Activated B cell treated with CpG ODN at 0.5 μM for 24 hours (primary cell): ENCODE measurements at regions not wholly inside any gene's neighbourhood (a gene's known extent, or its start where the extent isn't known, plus 50 kb on each side); places are given as distances from the start of the nearest gene placed in this dataset.

ENCODE experiments used
- ATAC-seq: fragments of 200-7000 bp; cut with Tn5 transposase; one replicate; pipeline ENCODE4 v1.10.0; 2021; ENCODE audit warnings: low read depth, mild to moderate bottlenecking, moderate library complexity
- CTCF ChIA-PET: fragments of 350-600 bp; sonication (Branson Sonifier 250); formaldehyde crosslinking; loops from one replicate; lab custom pipeline; 2021; ENCODE audit warnings: antibody characterized with exemption; lab: Charles Lee
- POLR2A ChIA-PET: fragments of 350-600 bp; sonication (Branson Sonifier 250); formaldehyde crosslinking; loops from one replicate; lab custom pipeline; 2021; ENCODE audit warnings: antibody characterized with exemption; lab: Charles Lee
- DNase-seq: peaks from one replicate; pipeline ENCODE4 v3.0.0; 2022
- H3K27ac Mint-ChIP-seq: one replicate; pipeline ENCODE4 v1.8.0; 2020; ENCODE audit warnings: mixed read lengths
- H3K27me3 Mint-ChIP-seq: one replicate; pipeline ENCODE4 v1.8.0; 2021; ENCODE audit warnings: mixed read lengths
- H3K36me3 Mint-ChIP-seq: one replicate; pipeline ENCODE4 v1.8.0; 2021; ENCODE audit warnings: low read depth, mixed read lengths
- H3K4me1 Mint-ChIP-seq: one replicate; pipeline ENCODE4 v1.8.0; 2021; ENCODE audit warnings: mixed read lengths
- H3K4me3 Mint-ChIP-seq: one replicate; pipeline ENCODE4 v1.8.0; 2020; ENCODE audit warnings: mild to moderate bottlenecking, mixed read lengths
- H3K9me3 Mint-ChIP-seq: one replicate; pipeline ENCODE4 v1.8.0; 2020; ENCODE audit warnings: mixed read lengths
- intact Hi-C: fragments of 100-400 bp; cut with micrococcal nuclease; formaldehyde crosslinking; loops from one replicate; pipeline ENCODE4 v1.15.1; 2024
- TF ChIP-seq, protein P1 (sequence below): fragments of 200-600 bp; IDR thresholded peaks from one replicate; pipeline ENCODE4 v1.8.0; 2022; ENCODE audit warnings: antibody characterized with exemption, mild to moderate bottlenecking

DNA sequence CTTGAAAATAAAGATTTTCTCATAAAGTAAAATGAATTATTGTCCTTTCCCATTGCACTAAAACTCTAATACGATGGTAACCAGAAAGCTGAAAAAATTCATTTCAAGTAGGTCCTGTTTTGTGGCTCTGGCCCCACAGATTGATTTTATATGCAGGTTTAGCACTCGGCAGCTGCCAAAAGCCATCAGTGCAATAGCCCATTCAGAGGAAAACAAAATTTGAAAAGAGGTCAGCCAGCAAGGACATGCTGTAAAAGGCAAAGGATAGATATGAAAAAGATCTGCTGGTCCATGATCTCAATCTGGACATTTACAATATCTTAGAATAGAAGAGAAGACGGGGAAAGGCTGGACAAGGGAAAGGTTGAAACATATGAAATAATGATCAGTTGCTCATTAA lies 414.8 kb upstream of the NOVA1 start:
- peaks cover 4% of the 10 kb centered on the region for H3K9me3 Mint-ChIP-seq
- H3K27ac Mint-ChIP-seq: no peak overlapping the region
- TF ChIP-seq, protein P1, sequence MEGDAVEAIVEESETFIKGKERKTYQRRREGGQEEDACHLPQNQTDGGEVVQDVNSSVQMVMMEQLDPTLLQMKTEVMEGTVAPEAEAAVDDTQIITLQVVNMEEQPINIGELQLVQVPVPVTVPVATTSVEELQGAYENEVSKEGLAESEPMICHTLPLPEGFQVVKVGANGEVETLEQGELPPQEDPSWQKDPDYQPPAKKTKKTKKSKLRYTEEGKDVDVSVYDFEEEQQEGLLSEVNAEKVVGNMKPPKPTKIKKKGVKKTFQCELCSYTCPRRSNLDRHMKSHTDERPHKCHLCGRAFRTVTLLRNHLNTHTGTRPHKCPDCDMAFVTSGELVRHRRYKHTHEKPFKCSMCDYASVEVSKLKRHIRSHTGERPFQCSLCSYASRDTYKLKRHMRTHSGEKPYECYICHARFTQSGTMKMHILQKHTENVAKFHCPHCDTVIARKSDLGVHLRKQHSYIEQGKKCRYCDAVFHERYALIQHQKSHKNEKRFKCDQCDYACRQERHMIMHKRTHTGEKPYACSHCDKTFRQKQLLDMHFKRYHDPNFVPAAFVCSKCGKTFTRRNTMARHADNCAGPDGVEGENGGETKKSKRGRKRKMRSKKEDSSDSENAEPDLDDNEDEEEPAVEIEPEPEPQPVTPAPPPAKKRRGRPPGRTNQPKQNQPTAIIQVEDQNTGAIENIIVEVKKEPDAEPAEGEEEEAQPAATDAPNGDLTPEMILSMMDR: no peak
- ATAC-seq: no peak
- CTCF ChIA-PET: no interaction called here
- H3K4me3 Mint-ChIP-seq: no peak overlapping the region
- no peaks in the 10 kb centered on the region for H3K36me3 Mint-ChIP-seq
- intact Hi-C loops: no loop called here
- no peaks in the 10 kb centered on the region for H3K4me1 Mint-ChIP-seq
- DNase-seq: no peak
- POLR2A ChIA-PET: no interaction called here
- no peaks in the 10 kb centered on the region for H3K27me3 Mint-ChIP-seq

DNA sequence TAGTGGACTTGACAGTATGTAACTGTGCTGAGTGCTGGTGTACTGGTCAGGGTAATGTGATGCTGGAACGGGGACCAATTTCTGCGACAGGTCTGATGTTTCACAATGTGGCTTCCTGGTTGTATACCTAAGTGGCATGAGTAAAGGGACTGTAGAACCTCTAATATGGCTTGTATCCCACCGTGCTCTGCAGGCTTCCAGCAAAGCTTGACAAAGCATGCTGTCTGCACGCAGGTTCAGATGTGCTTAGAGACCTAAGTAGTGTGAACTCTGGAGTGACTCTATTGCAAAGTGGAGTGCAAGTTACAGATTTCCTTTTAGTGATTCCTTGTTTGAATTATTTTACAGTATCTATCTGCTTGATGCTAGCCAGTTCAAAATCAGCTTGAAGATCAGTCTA lies 415.8 kb upstream of the NOVA1 start:
- POLR2A ChIA-PET: no interaction called here
- Mint-ChIP-seq H3K9me3 (peaks cover 2% of the 10 kb centered on the region), H3K27ac (no peak overlapping the region), H3K27me3 (no peaks in the 10 kb centered on the region), H3K4me3 (no peak overlapping the region), H3K36me3 (no peaks in the 10 kb centered on the region), H3K4me1 (no peaks in the 10 kb centered on the region)
- CTCF ChIA-PET: no interaction called here
- TF ChIP-seq, protein P1: no peak
- ATAC-seq: no peak
- intact Hi-C loops: no loop called here
- no peak for DNase-seq

DNA sequence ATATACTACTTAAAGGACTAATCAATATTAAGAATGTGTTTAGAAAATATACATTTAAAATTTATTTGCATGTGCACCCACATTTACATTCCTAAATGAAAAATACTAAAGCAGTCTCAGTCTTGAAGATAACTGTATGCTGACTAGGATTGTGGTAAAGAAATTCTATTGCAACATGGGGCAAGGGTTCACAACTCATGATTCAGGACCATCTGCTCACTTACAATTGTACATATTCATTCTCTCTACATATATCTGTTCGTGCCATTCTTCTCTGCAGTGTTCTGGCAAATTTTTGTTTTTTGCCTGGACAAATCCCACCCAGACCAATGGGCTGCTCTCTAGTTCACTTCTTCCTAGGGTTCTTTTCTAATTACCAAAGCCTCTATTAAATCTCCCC lies 417.2 kb upstream of the NOVA1 start:
- ATAC-seq: no peak
- POLR2A ChIA-PET: no interaction called here
- no peak overlapping the region for H3K4me3 Mint-ChIP-seq
- intact Hi-C loops: no loop called here
- CTCF ChIA-PET: no interaction called here
- no peak overlapping the region for H3K27ac Mint-ChIP-seq
- H3K27me3 Mint-ChIP-seq: no peaks in the 10 kb centered on the region
- no peak for DNase-seq
- no peaks in the 10 kb centered on the region for H3K9me3 Mint-ChIP-seq
- H3K36me3 Mint-ChIP-seq: no peaks in the 10 kb centered on the region
- no peaks in the 10 kb centered on the region for H3K4me1 Mint-ChIP-seq
- TF ChIP-seq, protein P1: no peak

DNA sequence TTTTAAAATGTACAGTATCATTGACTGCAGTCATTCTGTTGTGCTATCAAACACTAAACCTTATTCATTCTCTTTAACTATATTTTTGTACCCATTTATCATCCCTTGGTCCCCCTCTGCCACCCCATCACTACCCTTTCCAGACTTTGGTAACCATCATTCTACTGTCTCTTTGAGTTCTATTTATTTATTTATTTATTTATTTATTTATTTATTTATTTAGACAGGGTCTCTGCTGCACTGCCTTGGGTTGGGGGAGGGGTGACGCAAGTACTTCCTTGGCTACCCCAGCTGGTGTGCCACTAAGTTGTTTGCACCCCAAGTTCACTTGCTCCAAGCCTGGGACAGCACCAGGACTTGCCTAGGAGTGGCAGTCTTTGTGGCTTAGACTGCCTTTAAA lies 427.8 kb upstream of the NOVA1 start:
- Mint-ChIP-seq H3K9me3 (peaks cover 2% of the 10 kb centered on the region), H3K36me3 (no peaks in the 10 kb centered on the region), H3K4me1 (no peaks in the 10 kb centered on the region), H3K27me3 (no peaks in the 10 kb centered on the region), H3K27ac (no peak overlapping the region), H3K4me3 (no peak overlapping the region)
- POLR2A ChIA-PET: no interaction called here
- TF ChIP-seq, protein P1: no peak
- no peak for ATAC-seq
- intact Hi-C loops: no loop called here
- DNase-seq: no peak
- CTCF ChIA-PET: no interaction called here

DNA sequence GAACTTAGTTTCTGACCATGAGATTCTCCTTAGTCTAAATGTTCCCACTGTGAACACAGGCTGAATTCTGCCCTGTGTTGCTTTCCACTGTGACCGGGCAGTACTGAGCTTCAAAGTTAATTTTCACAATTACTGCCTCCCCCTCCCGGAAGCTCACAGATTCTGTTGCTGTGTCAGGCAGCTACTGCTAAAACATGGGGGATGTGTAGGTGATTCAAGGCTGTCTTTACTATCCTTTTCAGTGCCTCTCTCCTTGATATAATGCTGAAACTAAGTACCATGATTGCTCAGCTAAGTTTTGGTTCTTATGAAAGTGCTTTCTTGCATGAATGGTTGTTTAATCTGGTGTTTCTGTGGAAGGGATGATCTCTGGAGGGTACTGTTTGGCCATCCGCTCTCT lies 428.3 kb upstream of the NOVA1 start:
- CTCF ChIA-PET: no interaction called here
- intact Hi-C loops: no loop called here
- TF ChIP-seq, protein P1: no peak
- POLR2A ChIA-PET: no interaction called here
- no peak overlapping the region for H3K4me3 Mint-ChIP-seq
- no peak overlapping the region for H3K27ac Mint-ChIP-seq
- H3K4me1 Mint-ChIP-seq: no peaks in the 10 kb centered on the region
- no peaks in the 10 kb centered on the region for H3K27me3 Mint-ChIP-seq
- H3K9me3 Mint-ChIP-seq: peaks cover 3% of the 10 kb centered on the region
- ATAC-seq (no peak), DNase-seq (no peak)
- H3K36me3 Mint-ChIP-seq: no peaks in the 10 kb centered on the region
